HG03097 (cell line): ENCODE measurements at regions not wholly inside any gene's neighbourhood (a gene's known extent, or its start where the extent isn't known, plus 50 kb on each side); places are given as distances from the start of the nearest gene placed in this dataset.
"Not testable (repeated sequence)": the region's sequence is repeated elsewhere in the genome, so short reads cannot be mapped to it uniquely, and the experiment has no call there.

Source experiments
- ATAC-seq: cut with Tn5 transposase; IDR thresholded peaks from one replicate; pipeline ENCODE4 v1.9.1; 2021; ENCODE audit not compliant: unreplicated experiment, low FRiP score

DNA sequence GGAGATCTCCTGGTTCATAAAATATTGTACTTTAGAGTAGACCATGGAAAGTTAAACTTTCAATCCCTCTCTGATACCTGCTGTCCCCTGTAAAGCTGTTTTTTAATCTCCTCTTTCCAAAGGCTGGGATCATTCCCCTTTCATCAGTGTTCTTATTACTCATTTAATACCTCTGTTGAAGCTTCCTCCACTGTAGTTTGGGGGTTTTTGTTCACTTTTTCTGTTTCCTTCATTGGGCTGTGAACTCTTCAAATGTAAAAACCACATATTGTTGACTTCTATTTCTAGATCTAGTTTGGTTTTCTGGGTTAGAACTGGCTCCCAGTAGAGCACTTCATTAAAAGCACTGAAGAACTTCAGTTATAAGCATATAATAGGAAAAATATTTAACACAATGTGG, 598.1 kb downstream of the RNF144A start:
- no peak for ATAC-seq

DNA sequence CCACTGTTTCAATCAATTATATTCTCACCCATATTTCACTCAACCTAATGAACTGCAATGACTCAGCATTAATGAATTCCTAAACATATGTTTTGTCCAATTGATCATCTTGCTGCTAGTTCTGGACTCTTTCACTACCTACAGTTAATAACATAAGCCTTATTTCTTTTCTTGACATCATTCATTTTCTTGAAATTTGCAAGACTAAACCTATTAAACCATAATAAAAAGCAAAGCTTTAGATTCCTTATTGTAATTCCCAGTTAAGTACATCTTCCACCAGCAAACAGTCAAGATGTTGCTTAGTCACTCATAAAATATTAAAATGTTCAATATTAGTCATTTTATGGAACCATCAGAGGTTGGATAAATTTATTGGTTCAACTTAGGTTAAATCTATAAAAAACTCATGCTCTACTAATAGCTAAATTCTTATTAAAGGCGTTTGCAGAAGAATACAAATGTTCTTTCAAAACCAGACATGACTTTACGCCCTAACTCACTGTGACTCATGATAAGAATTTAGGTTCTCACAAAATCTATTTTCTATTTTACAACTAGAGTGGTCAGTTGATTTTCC, 599.4 kb downstream of the RNF144A start:
- no peak for ATAC-seq

DNA sequence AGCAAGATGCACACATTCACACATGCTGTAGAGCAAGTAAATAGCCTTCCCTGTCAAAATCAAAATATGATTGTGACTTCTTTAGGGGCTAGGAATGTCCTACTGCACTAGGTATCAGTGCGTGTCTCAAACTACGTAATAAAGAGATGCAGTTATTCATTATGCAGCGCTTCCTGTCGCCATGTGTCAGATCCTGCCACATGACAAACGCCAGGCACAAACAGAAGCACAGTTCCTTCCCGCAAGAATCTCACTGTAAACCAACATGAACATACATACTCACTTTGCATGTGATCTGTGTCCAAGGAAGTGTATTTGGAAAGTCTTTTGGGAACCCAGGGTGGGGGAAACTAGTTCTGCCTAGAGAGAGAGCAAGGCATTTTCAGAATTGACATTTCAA, 599.9 kb downstream of the RNF144A start:
- no peak for ATAC-seq

DNA sequence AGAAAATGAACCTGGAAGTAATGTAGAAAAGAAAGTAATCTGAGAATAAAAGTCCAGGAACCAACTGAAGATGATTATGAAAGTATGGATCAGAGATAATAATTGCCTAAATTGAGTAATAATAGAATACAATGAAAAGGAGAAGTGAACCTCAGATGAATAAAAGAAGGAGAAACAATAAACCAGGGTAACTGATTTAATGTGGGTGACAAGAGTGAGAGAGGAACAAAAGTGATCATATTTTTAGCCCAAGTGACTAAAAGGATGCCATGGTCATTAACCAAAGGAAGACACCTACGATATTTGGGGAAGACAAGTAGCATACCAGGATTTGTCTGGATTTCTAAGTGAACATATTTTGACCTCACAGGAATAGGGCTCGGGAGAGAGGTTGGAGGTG, 600.6 kb downstream of the RNF144A start:
- ATAC-seq: no peak

DNA sequence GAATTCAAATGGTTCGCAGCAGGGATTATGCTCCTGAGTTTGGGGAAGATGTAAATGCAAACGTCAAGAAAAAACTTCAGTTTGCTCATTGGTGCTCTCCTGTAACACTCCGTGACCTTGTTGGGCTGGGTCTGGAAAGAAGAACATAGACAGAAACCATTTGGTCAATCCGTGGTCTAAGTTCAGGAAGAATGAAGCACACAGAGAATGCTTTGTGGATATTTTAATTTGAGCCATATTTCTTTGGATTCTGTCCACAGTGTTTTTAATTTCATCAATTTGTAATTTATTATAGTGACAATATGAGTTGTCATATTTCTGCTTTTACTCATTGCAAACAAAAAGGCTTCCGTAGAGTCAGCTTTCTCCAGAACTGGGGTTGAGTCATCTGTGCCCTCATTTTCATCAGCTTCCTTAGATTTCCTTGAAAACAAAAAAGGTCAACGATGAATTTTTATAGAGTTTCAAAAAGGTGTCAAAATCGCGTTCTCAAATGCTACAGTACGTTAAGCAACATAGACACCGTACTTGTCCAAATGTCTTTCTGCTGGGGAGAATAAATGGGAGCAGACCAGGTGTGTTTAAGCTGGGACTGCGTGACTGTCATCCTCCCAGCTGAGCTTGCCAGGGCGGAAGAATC, 606.4 kb downstream of the RNF144A start:
- ATAC-seq: no peak

DNA sequence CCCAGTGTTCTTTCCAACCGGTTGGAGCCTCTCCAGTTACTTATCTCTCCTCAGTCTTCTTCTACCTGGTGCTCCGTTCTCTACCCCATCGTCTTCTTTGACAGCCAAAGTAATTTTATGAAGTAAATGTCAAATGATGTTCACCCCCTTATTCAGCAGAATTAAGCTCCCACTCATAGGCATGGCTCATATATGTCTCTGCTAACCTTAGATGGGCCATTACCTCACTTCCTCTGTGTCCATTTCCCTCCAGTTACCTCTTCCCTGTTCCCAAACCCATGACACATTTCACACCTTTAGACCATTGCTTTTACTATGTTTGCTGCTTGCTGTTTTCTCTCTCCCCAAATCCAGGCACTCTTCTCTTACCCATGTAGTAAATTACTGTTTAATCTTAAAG, 607.0 kb downstream of the RNF144A start:
- ATAC-seq: no peak

DNA sequence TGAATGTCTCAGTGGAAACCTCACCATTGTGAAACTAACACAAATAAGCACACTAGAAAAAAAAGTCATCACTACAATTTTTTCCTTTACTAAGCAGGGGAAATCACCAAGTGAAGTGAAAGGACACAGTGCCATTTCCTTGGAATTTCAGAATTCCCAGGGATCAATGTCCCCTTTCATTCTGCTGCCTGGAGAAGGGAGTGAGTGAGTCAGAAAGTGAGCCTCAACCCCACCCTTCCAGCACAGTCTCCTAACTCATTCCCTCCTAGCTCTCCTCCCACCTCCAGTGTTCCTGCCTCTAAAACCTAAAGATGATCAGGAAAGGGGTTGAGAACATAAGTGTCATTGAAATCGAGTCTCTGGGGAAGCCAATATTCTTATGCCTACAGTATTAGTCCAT, 608.5 kb downstream of the RNF144A start:
- no peak for ATAC-seq

DNA sequence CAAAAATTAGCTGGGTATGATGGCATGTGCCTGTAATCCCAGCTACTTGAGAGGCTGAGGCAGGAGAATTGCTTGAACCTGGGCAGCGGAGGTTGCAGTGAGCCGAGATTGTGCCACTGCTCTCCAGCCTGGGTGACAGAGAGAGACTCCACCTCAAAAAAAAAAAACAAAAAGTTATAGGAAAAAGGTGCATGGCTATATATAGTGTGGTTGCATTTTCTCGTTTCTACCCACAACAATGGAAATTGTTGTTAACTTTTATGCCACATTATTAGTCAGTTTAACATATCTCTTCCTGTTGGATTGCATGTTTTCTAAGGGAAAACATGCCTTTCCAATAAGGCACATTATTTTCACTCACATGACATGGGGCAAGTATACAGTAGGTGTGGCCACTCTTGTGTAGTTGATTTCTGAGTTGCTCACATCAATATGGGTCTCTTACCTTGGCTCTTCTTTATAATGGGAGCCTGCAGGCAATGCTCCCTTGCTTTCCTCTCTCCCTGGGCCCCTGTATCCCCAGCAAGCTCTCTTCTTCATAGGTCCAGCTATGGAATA, 610.0 kb downstream of the RNF144A start:
- no peak for ATAC-seq

DNA sequence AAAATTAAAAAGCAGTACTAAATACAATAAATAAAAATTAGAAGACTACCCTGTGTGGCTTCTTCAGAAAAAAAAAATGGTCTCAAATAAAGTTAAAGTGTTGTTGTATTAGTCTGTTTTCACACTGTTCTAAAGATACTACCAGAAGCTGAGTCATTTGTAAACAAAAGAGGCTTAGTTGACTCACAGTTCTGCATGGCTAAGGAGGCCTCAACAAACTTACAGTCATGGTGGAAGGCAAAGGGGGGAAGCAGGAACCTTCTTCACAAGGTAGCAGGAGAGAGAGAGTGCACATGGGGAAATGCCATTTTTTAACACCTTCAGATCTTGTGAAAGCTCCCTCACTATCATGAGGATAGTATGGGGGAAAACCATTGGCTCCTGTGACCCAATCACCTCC, 612.8 kb downstream of the RNF144A start:
- no peak for ATAC-seq

DNA sequence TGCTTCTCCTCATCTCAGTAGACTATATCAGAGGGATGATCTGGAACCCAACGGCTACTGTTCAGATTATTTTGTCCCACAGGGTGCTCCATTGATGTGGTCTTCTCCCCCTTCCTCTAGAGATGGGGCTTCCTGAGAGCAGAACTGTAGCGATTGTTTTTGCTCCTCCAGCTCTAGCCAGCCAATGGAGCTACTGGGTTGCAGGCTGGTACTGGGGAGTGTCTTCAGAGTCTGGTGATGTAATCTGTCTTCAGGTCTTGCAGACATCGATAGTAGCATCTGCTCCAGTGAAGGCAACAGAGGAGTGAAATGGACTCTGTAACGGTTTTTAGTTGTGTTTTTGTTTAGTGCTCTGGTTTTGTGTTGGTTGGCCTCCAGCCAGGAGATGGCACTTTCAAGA, 621.9 kb downstream of the RNF144A start:
- ATAC-seq: no peak

DNA sequence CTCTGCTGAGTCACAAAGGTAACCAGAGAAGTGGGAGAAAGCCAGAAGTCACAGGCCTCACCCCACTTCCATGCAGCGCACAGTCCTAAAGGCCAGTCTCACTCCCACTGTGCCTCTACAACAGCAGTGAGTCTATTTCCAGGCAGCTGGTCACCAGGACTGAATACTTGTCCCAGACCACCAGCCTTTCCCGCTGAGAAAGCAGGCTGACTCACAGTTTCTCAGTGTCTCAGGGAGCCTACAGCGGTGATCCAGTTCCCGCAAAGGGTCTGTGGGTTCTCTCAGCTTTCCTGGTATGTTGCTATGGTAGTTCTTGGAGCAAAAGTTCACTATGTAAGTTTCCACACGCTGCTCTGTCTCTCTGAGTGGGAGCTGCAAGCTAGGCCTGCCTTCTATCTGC, 622.5 kb downstream of the RNF144A start:
- ATAC-seq: no peak

DNA sequence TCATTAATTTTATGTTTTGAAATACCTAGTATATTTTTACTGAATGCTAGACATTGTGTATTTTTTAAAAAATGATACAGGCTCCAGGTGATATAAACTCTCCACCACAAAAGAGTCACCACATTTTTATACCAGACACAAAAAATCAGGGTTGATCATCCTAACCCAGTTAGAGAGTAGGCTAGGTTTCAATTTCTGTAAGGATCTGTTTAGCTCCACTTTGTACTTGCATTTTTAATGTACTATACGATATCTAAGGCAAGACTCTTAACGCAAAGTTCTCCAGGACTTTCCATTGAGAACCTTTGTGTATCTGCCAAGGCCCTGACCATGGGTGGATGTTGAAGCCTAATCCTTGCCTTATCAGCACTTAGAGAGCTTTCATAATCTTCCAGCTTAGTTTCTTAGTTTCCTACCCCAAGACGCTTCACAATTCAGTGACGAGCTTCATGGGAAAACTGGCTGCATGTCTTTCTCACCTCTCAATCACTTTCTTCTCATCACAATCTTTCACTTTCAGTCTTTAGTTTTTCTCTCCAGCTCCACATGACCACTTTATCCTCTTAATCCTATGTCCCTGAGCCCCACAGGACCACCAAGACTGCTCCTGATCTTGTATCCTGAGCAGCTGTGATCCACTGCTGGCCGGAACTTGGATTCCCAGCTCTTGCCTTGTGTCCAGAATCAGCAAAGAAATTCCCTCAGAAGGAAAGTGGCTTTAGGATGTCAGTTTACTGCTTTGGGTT, 635.8 kb downstream of the RNF144A start:
- ATAC-seq: no peak

DNA sequence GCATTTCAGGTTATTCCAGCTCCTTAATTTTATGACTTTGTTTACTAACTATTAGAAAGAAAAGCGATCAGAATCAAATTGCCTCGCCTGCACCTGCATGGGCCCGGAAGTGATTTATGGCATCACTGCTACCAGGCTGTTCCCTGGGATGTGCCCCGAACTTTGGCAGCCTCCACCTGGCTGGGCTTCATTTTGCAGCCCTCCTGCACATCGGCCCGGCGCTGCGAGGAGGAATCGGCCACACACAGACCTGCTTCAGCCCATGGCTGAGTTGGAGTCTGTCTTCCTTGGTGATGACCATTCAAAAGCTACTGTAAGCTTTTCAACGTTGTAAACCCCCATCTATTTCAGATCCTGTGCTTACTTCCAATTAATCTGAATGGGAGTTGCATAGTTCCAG, 638.0 kb downstream of the RNF144A start:
- ATAC-seq: no peak

DNA sequence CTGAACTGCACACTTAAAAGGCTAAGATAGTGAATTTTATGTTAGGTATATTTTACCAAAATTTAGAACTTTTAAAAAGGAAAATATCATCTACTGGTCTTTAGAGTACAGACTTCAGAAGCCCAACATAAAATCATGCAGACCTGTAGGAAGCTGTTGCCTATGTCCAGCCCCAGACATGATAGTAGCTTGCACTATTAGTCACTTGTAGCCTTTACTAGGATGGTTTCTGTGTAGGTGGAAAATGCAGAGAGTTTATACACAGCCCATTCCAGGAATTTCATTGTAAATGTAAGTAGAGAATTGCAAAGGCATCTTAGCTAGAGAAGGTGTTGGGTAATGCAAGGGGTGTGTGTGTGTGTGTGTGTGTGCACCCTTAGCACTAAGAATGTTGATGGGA, 640.2 kb downstream of the RNF144A start:
- ATAC-seq: no peak

DNA sequence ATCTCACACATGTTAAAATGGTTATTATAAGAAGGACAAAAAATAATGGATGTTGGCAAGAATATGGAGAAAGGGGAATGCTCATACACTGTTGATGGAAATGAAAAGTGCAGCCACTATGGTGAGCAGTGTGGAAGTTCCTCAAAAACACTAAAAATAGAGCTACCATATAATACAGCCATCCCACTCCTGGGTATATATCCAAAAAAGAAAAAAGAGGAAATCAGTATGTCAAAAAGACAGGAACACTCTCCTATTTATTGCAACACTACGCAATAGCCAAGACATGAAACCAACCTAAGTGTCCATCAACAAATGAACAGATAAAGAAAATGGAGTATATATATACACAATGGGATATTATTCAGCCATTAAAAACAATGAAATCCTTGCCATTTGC, 642.6 kb downstream of the RNF144A start:
- ATAC-seq: no peak

DNA sequence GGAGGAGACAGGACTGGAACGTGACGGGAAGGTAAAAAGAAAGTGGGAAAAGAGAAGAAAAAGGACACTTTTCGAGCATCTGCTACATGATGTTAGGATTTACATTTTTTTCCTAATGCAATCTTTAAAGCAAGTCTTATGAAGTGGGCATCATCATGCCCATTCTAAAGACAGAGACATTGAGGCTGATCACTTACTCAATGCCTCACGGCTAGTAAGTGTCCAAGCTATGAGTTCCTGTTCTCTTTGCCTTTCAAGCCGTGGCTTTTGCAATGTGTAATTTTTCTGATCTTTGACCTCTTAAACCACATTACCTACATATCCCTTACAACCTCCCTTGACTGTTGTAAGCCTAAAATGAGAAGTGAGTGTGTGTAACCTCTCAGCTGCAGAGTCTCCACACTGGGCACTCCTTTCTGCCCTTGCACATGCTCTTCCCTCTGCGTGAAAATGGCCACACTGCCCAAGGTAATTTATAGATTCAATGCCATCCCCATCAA, 649.2 kb downstream of the RNF144A start:
- no peak for ATAC-seq

DNA sequence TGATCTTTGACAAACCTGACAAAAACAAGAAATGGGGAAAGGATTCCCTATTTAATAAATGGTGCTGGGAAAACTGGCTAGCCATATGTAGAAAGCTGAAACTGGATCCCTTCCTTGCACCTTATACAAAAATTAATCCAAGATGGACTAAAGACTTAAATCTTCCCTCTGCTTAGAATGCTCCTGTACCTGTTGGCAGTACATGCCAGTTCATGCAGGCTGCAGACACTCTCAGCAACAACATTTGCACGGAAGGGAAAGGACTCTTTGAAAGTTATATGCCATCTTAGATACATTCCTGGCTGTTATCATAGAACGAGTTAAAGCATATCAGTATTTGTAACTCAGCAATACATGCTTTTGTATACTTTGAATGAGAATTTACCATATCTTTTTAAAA, 649.9 kb downstream of the RNF144A start:
- not testable (repeated sequence) for ATAC-seq

DNA sequence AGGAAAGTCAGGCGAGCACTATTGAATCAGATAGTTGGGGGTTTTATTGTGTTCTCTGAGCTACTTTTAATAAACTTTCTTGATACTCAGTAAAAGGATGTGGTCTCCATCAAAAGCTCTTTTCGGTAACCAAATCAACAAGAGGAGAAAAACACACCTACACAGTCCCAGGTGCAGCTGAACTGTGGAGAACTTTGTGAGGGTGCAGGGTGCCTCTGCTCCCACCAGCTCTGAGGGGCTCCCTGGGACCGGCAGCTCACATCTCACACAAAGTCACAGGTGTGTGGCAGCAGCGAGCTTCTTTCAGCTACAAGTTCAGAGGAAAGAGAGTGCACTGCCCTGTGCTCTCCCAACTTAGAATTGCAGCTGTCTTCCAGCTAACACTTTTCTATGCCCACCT, 650.4 kb downstream of the RNF144A start:
- ATAC-seq: no peak

DNA sequence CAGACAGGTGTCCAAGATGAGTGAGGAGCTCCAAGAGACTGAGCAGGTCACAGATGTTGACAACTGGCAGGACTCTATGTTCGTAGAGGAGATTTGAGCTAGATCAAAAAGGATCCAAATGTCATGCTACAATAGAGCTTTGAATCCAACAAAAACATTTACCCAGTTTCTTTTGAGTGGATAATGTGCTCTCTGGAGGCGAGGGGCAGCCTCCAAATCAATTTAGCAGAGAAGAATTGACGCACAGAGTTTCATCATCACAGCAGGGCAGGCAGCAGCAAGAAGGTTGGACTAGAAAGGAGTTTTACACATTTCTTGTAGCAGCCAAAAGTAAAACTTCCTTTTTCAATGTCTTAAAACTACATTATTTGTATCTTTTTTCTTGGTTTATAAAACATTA, 653.0 kb downstream of the RNF144A start:
- no peak for ATAC-seq

DNA sequence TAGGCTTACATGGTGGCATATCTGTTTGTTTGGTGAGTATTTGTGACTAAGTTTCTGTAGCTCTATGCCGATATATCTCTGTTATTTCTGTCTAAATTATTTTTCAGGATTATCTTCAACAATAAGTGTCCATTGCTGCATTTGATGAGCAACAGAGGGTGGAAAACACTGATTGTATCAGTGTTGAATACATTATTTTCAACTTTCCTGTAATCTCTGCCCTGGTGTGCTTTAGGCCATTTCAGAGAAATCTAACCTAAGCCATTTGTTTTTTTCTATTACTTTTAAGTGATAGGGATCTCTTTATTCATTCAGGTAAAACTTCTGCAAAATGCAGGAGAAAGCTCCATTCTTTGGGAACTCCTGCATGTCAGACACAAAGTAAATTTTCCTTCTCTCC, 654.5 kb downstream of the RNF144A start:
- no peak for ATAC-seq

DNA sequence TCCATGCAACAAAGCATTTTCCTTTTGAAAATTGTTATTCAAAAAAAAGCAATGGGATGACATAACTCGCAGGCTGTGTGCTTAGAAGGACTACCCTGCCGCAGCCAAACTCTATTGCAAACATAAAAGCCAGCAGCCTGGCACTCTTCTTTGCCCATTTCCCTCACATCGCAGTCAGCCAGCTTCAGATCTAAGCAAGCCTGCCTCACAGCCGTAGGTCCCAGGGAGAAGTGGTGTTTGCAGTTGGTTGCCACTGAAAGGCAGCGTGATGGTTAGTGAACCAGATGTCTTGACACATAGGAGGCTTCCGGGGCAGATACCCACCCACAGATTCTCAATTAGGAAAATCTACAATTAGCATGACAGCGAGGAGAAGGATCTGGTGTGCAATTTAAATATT, 655.2 kb downstream of the RNF144A start:
- no peak for ATAC-seq
